HT1080 (cell line): ENCODE measurements at regions not wholly inside any gene's neighbourhood (a gene's known extent, or its start where the extent isn't known, plus 50 kb on each side); places are given as distances from the start of the nearest gene placed in this dataset.
"Not testable (repeated sequence)": the region's sequence is repeated elsewhere in the genome, so short reads cannot be mapped to it uniquely, and the experiment has no call there.

Source experiments
- DNase-seq: peaks from one replicate; pipeline ENCODE4 v3.0.0-alpha.2; 2015; ENCODE audit warnings: low read depth

DNA sequence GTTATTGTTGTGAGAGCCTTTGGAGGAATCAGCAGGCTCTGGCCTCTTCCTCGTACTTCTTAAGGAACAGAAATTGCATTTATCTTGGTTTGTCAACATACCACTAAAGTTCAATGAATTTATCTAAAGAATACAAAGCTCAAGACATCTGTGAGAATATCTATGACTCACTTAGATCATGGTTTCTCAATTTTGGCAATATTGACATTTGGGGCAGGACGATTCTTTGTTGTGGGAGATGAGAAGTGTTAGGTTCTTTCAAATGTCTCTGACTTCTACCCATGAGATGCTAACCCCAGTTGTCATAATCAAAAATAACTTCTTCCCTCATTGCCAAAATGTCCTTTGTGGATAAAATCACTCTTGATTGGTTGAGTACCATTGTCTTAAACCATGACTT, 1190.3 kb downstream of the GALC start:
- DNase-seq: no peak

DNA sequence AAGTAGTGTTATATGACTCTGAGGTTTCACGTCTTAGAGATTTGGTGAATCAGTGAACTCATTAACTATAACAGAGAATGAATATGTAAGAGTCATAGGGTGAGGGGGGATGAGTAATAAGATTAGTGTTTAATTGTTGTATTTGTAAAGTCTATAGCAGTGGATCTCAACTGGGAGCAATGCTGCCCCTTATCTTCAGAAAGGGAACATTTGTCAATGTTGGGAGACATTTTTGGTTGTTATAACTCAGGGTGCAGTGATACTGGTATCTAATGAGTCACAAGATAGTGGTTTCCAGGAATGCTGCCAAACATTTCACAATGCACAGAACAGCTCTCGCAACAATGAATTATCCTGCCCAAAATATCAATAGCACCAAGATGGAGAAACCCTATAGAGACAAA, 1193.7 kb downstream of the GALC start:
- peak; percentile 93 for DNase-seq

DNA sequence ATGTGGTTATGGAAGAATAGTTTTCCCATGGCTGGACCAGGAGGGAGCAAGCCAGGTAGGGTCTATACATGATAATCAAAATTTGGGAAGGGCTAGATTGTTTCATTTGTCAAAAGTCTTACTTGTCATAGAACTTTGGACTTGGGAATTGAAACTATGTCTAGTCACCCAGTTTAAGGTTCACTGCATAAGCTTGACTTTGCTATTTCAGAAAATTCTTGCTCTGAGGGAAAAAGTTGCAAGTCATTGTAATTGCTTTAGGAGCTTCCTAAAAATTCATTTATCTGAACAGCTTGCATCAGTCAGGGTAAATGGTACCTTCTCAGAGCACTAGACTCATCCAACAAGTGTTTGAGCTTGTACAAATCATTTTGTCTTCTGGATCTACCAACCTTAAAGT, 1194.7 kb downstream of the GALC start:
- DNase-seq: no peak

- DNase-seq: no peak
Observed at GRCh38 chr14:86797075-86797351, 1196.0 kb downstream of the GALC start.

DNA sequence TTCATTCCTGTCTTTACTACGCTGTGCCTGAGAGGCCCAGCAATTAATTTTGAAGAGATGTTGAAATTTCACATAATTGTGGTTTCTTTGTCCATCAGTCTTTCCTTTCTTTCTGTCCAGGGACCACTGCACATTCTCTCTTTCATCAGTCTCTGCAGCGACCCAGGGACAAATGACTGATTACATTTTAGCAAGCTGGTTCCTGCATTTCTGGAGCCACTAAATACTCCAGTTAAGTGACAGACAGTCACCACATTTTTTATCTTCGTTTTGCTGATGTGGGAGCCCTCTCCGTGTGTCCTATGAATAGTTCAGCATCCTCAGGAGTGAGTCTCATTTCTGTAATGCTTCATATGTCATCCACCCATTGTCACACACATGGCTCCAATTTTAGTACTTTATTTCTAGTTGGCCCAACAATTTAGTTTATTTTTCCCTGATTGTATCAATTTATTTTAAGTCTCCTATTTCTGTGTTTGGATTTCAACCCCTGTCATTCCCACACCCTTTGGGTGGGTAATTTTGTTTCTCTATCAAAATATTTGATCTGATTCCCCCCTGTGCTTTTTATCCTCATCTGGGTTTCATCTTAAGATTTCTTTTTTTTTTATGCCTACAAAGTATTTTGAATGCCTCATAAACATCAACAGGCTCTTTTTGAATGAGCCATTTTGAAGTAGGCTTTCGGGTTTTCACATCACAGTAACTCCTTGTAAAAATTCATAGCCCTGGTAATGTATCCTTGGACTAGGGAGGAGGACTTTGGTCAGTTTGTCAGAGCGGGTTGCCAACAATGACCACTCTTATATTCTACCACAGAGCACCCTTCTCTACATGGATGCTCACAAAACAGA, 1196.5 kb downstream of the GALC start:
- DNase-seq: no peak

DNA sequence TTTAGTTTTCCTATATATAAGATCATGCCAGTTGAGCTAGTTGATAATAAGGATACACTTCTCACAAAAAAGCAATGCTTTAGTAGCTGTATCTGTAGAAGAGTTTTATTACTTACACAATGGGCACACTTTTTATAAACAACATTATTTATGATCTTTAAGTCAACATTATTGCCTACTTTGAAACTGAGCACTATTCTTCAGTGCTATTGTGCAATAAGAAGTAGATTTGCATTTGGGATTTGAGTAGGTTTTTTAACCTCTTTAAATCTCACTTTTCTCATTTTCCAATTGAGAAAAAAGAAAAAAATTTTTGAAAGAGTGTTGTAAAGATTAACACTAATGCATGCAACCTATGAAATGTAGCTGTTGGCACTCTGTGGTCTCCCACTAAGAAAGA, 1198.3 kb downstream of the GALC start:
- DNase-seq: no peak

DNA sequence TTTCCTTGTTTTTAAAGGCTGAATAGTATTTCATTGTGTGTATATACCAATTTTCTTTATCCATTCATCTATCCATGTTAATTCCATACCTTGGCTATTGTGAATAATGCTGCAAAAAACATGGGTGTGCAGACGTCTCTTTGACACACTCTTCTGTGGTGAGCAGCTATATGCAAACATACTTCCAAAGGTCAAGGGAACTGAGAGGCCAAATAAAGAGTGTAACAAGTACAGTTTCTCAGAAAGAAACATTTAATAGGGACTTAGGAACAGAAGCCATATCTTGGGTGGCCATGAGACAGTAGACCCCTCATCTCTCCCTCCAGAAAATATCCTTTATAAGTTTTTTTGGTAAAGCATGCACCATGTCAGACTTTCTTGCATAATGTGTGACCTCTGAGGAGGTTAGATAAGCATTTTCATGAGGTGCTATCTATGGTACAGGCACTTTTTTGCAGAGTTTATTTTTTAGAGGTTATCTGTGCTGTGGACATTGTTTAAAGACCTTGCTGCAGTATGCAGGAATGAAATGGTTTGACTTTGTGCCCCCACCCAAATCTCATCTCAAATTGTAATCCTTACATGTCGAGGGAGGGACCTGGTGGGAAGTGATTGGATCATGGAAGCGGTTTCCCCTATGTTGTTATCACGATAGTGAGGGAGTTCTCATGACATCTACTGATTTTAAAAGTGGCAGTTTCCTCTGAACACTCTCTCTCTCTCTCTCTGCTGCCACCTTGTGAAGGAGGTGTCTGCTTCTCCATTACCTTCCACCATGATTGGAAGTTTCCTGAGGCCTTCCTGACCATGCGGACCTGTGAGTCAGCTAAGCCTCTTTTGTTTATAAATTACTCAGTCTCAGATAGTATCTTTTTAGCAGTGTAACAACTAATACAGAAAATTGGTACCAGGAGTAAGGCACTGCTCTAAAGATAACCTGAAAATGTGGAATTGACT, 1202.3 kb downstream of the GALC start:
- peak; percentile 39 for DNase-seq

DNA sequence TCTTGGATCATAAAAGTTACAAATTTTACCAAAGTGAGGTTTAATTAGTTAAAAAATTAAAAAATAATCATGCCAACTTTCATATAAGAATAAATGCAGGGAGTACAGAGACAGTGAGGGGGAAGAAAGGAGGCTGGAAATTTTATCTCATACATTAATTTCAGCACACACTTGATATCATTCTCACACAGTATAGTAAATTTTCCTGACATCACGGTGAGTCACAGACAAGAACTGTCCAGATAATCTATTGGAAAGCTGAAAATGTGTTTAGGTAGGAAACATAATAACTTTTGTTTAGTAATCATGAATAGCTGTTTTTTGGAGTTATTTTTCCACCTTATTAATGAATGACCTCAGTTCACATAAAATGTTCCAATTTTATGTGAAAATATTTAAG, 1204.8 kb downstream of the GALC start:
- peak; percentile 3 for DNase-seq

DNA sequence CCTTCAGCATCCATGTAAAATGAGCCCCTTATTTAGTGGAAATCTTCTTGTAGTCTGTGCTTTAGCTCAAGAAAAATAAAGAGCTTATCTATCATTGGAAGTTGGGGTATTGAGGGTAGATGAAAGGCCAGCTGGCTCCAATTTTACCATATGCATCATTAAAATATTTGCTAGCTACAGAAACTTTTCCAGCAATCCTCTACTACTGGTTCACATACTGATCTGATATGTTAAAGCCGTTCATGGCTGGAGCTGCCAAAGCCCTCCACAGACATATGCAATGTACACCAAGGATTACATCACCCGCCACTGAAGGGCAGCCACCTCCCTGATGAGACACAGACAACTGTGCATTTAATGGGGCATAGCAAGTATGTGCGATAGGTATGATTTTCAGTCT, 1205.3 kb downstream of the GALC start:
- DNase-seq: peak; percentile 16

GRCh38 chr14:86782092-86782580, 1210.8 kb downstream of the GALC start:
- no peak for DNase-seq

DNA sequence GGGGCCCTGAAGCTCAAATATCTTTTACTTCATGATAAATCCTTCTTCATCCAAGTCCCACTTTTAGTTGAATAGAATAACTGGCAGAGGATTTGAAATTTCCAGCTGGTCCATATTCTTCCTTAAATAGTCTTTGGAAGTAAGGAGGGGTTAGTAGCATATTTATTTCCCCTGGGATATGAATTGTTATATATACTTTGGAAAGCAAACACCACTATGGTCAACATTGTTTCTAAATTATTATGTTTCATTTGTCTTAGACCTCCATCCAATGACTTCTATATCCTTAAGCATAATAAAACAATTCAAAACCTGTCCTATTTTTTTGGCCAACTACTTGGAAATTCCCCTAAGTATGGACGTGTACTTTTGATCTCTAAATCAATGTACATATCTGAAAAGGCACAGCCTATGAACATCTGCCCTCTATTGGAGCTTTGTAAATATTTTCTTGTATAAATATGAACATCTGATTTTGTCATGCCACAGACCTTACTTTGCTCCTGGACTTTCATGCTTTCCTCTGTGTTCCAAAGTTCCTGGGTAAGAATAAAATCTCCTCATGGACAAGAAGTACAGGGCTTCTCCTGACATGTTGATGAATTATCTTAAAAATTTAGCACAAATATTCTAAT, 1212.0 kb downstream of the GALC start:
- no peak for DNase-seq

DNA sequence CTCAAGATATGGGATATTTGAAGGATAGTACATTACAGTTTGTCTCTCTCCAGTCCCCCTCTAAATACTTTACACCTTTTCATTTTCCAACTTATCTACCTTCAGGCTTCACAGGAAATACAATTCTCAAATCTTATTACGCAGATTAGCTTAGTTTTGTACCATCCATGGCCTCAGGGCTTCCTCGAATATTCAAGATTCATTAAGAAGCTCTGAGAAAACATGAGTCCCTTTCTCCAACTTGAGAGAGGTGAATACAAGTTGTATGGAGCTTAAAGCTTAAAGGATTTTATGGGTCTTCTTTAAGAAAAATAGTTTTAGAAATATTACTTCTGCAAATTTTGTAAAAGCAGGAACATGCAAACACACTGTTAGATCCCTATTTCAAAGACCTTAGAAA, 1212.5 kb downstream of the GALC start:
- no peak for DNase-seq

- DNase-seq: peak; percentile 8
Observed at GRCh38 chr14:86779416-86779815, 1213.6 kb downstream of the GALC start.

GRCh38 chr14:86777963-86778602, 1214.9 kb downstream of the GALC start:
- DNase-seq: peak; percentile 69

DNA sequence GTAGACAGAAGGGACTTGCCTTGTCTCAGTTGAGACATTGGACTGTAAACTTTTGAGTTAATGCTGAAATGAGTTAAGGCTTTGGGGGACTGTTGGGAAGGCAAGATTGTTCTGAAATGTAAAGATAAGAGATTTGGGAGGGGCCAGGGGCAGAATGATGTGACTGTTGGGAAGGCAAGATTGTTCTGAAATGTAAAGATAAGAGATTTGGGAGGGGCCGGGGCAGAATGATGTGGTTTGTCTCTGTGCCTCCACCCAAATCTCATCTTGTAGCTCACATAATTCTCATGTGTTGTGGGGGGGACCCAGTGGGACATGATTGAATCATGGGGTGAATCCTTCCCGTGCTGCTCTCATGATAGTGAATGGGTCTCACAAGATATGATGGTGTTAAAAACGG, 1217.1 kb downstream of the GALC start:
- DNase-seq: not testable (repeated sequence)

- DNase-seq: no peak
Observed at GRCh38 chr14:86774916-86775315, 1218.1 kb downstream of the GALC start.

DNA sequence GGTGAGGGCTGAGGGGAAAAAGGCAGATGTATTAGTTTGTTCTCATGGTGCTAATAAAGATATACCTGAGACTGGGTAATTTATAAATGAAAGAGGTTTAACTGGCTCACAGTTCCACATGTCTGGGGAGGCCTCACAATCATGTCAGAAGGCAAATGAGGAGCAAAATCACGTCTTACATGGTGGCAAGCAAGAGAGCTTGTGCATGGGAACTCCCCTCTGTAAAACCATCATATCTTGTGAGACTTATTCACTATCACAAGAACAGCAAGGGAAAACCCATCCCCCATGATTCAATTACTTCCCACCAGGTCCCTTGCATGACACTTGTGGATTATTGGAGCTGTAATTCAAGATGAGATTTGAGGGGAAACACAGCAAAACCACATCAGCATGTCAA, 1220.9 kb downstream of the GALC start:
- DNase-seq: no peak

GRCh38 chr14:86770186-86770585, 1222.8 kb downstream of the GALC start:
- DNase-seq: no peak

DNA sequence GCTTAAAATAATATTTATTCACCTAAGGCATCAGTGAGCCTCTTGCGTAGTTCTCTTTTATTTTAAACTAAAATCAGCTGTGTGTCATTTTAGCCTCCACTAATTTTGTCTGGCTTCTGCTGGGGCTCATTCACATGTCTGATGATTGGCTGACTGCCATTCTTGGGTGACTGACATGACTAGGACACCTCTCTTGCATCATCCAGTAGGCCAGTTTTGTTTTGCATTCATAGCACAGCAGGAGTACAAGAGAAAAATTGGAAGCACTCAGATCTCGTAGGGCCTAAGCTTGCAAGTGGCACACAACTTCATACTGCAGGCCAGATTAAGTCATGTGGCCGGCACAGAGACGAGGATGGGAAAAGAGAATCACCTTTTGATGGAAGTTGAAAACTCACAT, 1226.5 kb downstream of the GALC start:
- DNase-seq: no peak

- no peak for DNase-seq
Observed at GRCh38 chr14:86761611-86762010, 1231.4 kb downstream of the GALC start.

GRCh38 chr14:86756521-86757190, 1226.7 kb downstream of the FLRT2 start:
- DNase-seq: no peak
